BLaER1 treated with 17β-estradiol and CSF1 and Interleukin-3, amounts not matched to agents 10 nM and 100 nM (cell line): ENCODE measurements at regions not wholly inside any gene's neighbourhood (a gene's known extent, or its start where the extent isn't known, plus 50 kb on each side); places are given as distances from the start of the nearest gene placed in this dataset.

ENCODE experiments used
- H3K27ac ChIP-seq, 11 experiments: shearing (Covaris generic); formaldehyde crosslinking; 2 replicates each; pipeline ENCODE4 v1.8.1; 2022
- H3K27me3 ChIP-seq, 11 experiments: shearing (Covaris generic); formaldehyde crosslinking; 2 replicates each; pipeline ENCODE4 v1.8.1; 2022
- H3K36me3 ChIP-seq, 11 experiments: shearing (Covaris generic); formaldehyde crosslinking; 2 replicates each; pipeline ENCODE4 v1.8.1; 2022
- H3K4me1 ChIP-seq, 10 experiments: shearing (Covaris generic); formaldehyde crosslinking; 2 replicates each; pipeline ENCODE4 v1.8.1; 2022
- H3K4me2 ChIP-seq, 11 experiments: shearing (Covaris generic); formaldehyde crosslinking; 2 replicates each; pipeline ENCODE4 v1.8.1; 2022
- H3K4me3 ChIP-seq, 10 experiments: shearing (Covaris generic); formaldehyde crosslinking; 2 replicates each; pipeline ENCODE4 v1.8.1; 2022
- H3K9ac ChIP-seq, 11 experiments: shearing (Covaris generic); formaldehyde crosslinking; 2 replicates each; pipeline ENCODE4 v1.8.1; 2022
- H3K9me3 ChIP-seq, 11 experiments: shearing (Covaris generic); formaldehyde crosslinking; replicated peaks in 1 of 11; 2 replicates each; pipeline ENCODE4 v1.8.1; 2022
- H4K20me1 ChIP-seq, 11 experiments: shearing (Covaris generic); formaldehyde crosslinking; 2 replicates each; pipeline ENCODE4 v1.8.1; 2022
- Cebpa-rat ChIP-seq, 11 experiments: shearing (Covaris generic); IDR thresholded peaks; 2 replicates each; pipeline ENCODE4 v1.8.1; 2022

DNA sequence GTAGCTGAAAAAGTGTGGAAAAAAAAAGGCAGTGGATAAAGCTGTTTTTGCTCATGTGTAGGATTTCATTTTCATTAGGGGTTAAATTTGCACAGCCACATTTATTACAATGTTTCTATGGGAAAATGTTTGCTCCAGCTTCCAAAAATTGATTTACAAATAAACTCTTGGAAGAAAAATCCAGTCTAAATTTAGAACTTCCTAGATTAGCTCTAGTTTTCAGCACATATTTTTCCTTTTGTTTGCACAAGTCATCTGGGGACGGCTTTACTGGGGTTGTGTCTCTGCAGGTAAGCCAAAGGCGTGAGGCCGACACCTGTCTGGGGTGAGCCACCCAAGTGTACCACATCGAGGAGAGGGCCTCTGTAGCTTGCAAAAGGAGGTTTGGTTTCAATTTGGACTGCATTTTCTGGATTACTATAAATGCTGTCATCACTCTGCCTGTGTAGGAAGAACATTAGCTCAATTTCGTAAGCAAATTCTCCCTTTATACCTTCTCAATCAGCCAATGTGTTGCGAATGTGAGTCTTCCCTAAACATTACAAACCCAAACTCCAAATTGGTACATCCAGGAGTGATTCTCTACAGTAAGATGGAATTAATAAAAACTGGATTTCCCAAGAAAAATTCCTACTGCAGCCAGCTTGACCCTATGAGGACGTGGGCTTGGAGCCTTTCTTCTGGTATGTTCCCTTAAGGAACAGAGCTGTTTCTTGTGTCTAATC is 89.5 kb upstream of the ZNF438 start:
- Histone ChIP-seq H3K9ac (no peak overlapping the region), H3K27ac (no peak overlapping the region), H3K36me3 (no peaks in the 10 kb centered on the region), H3K4me2 (no peak overlapping the region), H4K20me1 (no peaks in the 10 kb centered on the region), H3K4me3 (no peak overlapping the region), H3K27me3 (no peaks in the 10 kb centered on the region), H3K9me3 (peaks cover 0 to 4% (median 0%) of the 10 kb centered on the region in 11 experiments; a peak in 4 of 22 replicates), H3K4me1 (peaks cover 0 to 6% (median 0%) of the 10 kb centered on the region in 10 experiments; a peak in 4 of 20 replicates)
- TF ChIP-seq Cebpa-rat (IDR thresholded peaks at IDR 0.05), result no peak

DNA sequence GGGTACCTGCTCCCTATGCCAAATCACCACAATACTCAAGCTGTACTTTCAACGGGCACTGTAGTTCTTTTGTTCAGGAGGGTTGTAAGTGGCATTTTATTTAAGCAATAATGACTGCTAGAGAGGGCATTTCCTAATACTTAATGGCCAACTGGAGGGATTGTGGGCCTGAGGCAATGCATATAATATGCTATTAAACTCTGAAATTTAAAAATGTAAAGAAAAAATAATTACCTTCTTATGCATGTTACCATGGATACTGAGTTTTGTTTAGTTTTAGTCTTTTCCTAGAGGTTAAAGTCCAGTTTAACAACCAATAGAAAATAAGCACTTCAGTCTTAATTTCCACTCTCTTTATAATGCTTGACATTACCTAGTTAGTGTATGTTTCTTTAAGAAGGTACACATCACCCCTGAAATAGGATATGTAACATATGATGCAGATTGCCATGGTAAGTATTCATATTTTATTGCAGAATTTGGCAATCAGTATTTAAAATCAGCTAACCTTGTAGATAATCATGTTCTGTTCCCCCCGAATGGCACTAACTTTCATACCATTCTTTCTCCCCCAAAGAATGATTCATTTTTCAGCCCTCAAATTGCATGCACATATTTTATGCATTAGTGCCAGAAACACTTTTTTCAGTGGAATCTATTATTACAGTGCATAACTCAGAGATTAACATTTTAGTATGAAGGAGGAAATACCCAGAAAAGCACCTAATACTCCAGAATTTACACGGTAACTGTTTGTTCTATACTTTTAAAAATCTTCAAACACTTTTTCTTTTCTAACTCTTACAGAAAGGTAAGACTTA is 90.3 kb upstream of the ZNF438 start:
- H3K4me3 ChIP-seq, result no peak overlapping the region
- no peak for TF ChIP-seq Cebpa-rat (IDR thresholded peaks at IDR 0.05)
- peaks cover 0 to 6% (median 0%) of the 10 kb centered on the region in 10 experiments; a peak in 4 of 20 replicates for H3K4me1 ChIP-seq
- no peak overlapping the region for H3K9ac ChIP-seq
- H3K4me2 ChIP-seq, result no peak overlapping the region
- H3K27ac ChIP-seq, result no peak overlapping the region
- no peaks in the 10 kb centered on the region for H3K9me3 ChIP-seq
- no peaks in the 10 kb centered on the region for H3K36me3 ChIP-seq
- no peaks in the 10 kb centered on the region for H3K27me3 ChIP-seq
- H4K20me1 ChIP-seq, result no peaks in the 10 kb centered on the region

DNA sequence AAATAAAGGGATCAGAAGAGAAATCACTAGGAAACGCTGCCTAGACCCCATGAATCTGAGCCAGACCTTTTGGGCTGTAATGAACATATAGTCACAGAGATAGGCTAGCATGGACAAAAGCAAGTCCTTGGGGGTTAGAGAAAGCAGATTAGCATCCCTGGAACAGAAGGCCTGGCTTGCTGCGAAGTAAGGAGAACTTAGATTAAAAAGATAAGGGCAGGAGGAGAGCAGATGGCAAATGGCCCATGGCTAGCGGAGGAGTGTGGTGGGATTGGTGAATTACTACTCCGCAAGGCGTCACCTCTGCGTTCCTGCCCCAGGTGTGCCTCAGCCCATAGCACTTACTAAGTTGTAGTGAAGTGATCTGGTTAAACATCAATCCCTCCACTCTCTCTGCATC is 92.3 kb upstream of the ZNF438 start:
- Histone ChIP-seq H3K36me3 (no peaks in the 10 kb centered on the region), H3K9me3 (no peaks in the 10 kb centered on the region), H3K4me1 (peaks cover 0 to 6% (median 0%) of the 10 kb centered on the region in 10 experiments; a peak in 4 of 20 replicates), H3K27ac (no peak overlapping the region), H3K27me3 (no peaks in the 10 kb centered on the region), H3K4me2 (no peak overlapping the region), H3K9ac (no peak overlapping the region), H4K20me1 (no peaks in the 10 kb centered on the region), H3K4me3 (no peak overlapping the region)
- no peak for TF ChIP-seq Cebpa-rat (IDR thresholded peaks at IDR 0.05)

DNA sequence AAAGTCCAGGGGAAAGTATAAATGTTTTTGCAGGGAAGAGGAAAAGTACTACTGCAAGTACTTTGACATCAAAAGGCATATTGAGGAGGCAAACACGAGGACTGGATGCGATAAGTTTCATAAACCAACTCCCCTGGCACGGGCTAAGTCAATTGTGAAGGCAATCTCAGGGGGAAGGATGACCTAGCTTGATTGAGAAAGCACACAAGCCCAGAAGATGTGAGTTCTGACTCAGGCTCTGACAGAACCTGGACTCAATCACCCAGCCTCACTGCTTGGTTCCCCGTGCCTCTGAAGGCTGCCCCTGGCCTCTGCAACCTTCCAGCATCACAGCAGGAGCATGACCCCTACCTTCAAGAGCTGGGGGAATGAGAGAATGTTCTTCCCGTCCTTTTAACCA is 93.2 kb upstream of the ZNF438 start:
- no peaks in the 10 kb centered on the region for H4K20me1 ChIP-seq
- no peak overlapping the region for H3K4me2 ChIP-seq
- H3K9me3 ChIP-seq, result no peaks in the 10 kb centered on the region
- H3K9ac ChIP-seq, result no peak overlapping the region
- no peaks in the 10 kb centered on the region for H3K27me3 ChIP-seq
- no peak for TF ChIP-seq Cebpa-rat (IDR thresholded peaks at IDR 0.05)
- no peak overlapping the region for H3K4me3 ChIP-seq
- H3K4me1 ChIP-seq, result no peaks in the 10 kb centered on the region
- H3K27ac ChIP-seq, result no peak overlapping the region
- no peaks in the 10 kb centered on the region for H3K36me3 ChIP-seq

DNA sequence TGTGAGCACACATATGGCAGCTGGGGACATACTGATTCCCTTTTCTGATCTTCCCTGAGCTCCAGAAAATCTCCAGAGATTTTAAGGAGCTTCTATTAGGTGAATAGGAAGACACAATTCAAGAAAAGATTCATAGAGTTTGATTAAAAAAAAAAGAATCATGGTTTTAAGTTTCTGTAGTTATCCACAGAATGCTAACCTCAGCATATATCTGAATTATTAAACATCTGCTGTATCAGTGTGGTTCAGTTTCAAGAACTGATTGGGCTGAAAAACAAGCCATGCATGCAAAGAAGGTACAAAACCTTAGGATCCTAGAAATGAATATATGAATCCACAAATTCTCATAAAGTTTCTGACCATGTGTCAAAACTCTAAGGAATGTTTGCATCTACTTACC is 94.1 kb upstream of the ZNF438 start:
- Histone ChIP-seq H3K4me2 (no peak overlapping the region), H4K20me1 (no peaks in the 10 kb centered on the region), H3K27me3 (no peaks in the 10 kb centered on the region), H3K4me1 (no peaks in the 10 kb centered on the region), H3K4me3 (no peak overlapping the region), H3K9me3 (no peaks in the 10 kb centered on the region), H3K27ac (no peak overlapping the region), H3K9ac (no peak overlapping the region), H3K36me3 (no peaks in the 10 kb centered on the region)
- TF ChIP-seq Cebpa-rat (IDR thresholded peaks at IDR 0.05), result no peak

DNA sequence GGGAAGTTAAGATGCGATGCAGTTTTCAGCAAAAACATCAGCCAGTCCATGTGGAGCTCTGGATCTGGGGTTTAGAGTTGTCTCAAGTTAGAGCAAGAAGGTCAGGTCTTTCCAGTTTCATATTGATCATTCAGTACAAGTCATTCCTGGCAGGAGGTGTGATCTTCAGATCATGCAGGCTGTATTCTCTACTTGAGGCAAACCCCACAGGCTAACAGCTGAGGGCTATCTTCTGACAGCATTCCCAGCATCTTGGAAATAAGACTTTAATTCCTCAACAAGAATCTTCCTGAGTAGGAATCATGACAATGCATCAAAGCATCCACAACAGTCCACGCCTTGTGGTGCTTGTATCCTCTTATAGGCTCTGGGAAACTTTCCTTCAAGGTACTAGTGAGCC is 94.9 kb upstream of the ZNF438 start:
- Histone ChIP-seq H3K27ac (no peak overlapping the region), H3K9ac (no peak overlapping the region), H3K27me3 (no peaks in the 10 kb centered on the region), H3K36me3 (no peaks in the 10 kb centered on the region), H4K20me1 (no peaks in the 10 kb centered on the region), H3K4me2 (no peak overlapping the region), H3K4me1 (no peaks in the 10 kb centered on the region), H3K4me3 (no peak overlapping the region), H3K9me3 (no peaks in the 10 kb centered on the region)
- no peak for TF ChIP-seq Cebpa-rat (IDR thresholded peaks at IDR 0.05)

DNA sequence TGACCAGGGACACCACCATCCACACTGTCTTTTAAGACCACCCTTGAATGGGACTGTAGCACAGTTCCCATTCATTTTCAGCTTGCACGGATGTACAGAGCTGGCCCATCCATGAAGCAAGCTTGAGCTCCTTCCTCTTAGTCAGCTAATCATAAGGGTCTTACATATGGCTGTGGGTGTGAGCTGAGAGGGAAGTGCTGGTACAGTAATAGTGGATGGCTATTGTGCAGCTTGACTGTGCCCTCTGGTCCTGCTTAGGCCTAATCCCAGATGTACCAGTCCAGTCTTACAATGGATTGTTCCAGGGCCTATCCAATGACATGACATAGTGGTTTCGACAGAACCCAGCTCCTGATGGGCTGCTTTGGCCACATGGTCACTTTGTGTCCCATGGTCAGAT is 96.9 kb upstream of the ZNF438 start:
- Histone ChIP-seq H3K4me1 (peaks cover 0 to 6% (median 5%) of the 10 kb centered on the region in 10 experiments; a peak in 12 of 20 replicates), H3K9ac (no peak overlapping the region), H3K36me3 (no peaks in the 10 kb centered on the region), H3K9me3 (no peaks in the 10 kb centered on the region), H3K4me2 (no peak overlapping the region), H3K27ac (no peak overlapping the region; a peak in 1 of 22 replicates), H3K4me3 (no peak overlapping the region), H4K20me1 (no peaks in the 10 kb centered on the region), H3K27me3 (no peaks in the 10 kb centered on the region)
- TF ChIP-seq Cebpa-rat (IDR thresholded peaks at IDR 0.05), result no peak

DNA sequence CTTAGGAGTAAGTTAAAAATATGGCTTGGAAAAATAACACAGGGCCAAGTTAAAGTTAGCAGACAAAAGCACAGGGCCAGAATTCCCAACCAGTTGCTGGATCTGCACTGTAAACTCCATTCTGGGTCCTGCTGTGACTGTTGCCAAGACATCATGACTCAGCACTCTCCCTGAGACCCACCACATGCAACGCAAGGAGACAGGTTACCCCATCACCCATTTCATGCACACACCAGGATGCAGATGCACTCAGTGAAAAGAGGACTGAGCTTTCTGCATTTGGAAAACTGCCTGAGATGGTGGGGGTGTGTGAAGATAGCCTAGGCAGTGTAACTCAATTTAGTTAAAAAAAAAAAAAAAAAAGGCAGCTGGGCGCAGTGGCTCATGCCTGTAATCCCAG is 97.6 kb upstream of the ZNF438 start:
- Histone ChIP-seq H3K9ac (no peak overlapping the region), H4K20me1 (no peaks in the 10 kb centered on the region), H3K27ac (no peak overlapping the region; a peak in 1 of 22 replicates), H3K4me2 (no peak overlapping the region), H3K27me3 (no peaks in the 10 kb centered on the region), H3K4me3 (no peak overlapping the region), H3K4me1 (peaks cover 2 to 13% (median 7%) of the 10 kb centered on the region in 10 experiments), H3K9me3 (no peaks in the 10 kb centered on the region), H3K36me3 (no peaks in the 10 kb centered on the region)
- no peak for TF ChIP-seq Cebpa-rat (IDR thresholded peaks at IDR 0.05)

DNA sequence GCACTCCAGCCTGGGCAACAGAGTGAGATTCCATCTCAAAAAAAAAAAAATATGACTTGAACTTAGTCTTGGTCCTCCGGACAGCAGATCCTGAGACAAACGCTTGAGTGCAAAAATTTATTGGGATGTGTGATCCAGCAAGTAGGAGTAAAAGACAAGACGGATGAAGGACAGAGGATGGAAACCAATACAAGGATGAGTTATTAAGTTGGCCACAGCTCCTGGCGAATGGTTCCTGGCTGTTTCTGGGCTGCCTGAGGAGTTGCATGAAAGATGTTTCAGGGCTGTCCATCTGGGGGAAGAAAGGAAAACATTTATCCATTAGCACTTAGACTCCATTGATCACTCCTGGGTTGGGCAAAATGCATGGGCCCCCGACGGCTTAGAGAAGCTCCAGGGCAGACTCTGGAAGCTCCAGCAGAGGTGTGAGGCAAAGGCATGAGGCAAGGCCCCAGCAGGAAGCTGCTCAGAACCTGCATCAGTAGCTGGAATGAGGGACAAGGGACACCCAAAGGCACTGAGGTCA is 98.3 kb upstream of the ZNF438 start:
- Histone ChIP-seq H3K27ac (no peak overlapping the region), H3K9ac (no peak overlapping the region), H3K4me2 (no peak overlapping the region), H3K36me3 (no peaks in the 10 kb centered on the region), H3K9me3 (no peaks in the 10 kb centered on the region), H3K4me3 (no peak overlapping the region), H3K27me3 (no peaks in the 10 kb centered on the region), H3K4me1 (peaks cover 9 to 20% (median 14%) of the 10 kb centered on the region in 10 experiments), H4K20me1 (no peaks in the 10 kb centered on the region)
- TF ChIP-seq Cebpa-rat (IDR thresholded peaks at IDR 0.05), result no peak
